Loucy (cell line): ENCODE measurements at regions not wholly inside any gene's neighbourhood (a gene's known extent, or its start where the extent isn't known, plus 50 kb on each side); places are given as distances from the start of the nearest gene placed in this dataset.

ENCODE experiments used
- H2AFZ ChIP-seq: fragments of 200-600 bp; sonication (generic); 2 replicates; pipeline ENCODE4 v1.6.0; 2016; ENCODE audit warnings: antibody characterized with exemption, mild to moderate bottlenecking, low read length, moderate library complexity
- H3F3A ChIP-seq: fragments of 200-600 bp; 2 replicates; pipeline ENCODE4 v1.6.0; 2016; ENCODE audit warnings: antibody characterized with exemption, low read depth, mild to moderate bottlenecking
- H3K27me3 ChIP-seq: fragments of 200-600 bp; sonication (generic); 2 replicates; pipeline ENCODE4 v1.6.1; 2014; ENCODE audit warnings: low read length, mild to moderate bottlenecking; ENCODE audit not compliant: insufficient read depth, poor library complexity, severe bottlenecking
- H3K36me3 ChIP-seq: fragments of 200-600 bp; sonication (generic); 2 replicates; pipeline ENCODE4 v1.6.1; 2016; ENCODE audit warnings: low read length; ENCODE audit not compliant: insufficient read depth
- H3K4me1 ChIP-seq: fragments of 200-600 bp; sonication (generic); 2 replicates; pipeline ENCODE4 v1.5.1; 2014; ENCODE audit warnings: low read length, mild to moderate bottlenecking; ENCODE audit not compliant: insufficient read depth, poor library complexity, severe bottlenecking
- H3K4me2 ChIP-seq: fragments of 200-600 bp; sonication (generic); 2 replicates; pipeline ENCODE4 v1.6.0; 2014; ENCODE audit warnings: antibody characterized with exemption, low read length, low read depth, mild to moderate bottlenecking; ENCODE audit not compliant: poor library complexity, severe bottlenecking
- H3K4me3 ChIP-seq: fragments of 200-600 bp; sonication (generic); 2 replicates; pipeline ENCODE4 v1.5.1; 2014; ENCODE audit warnings: low read length, mild to moderate bottlenecking, mixed read lengths; ENCODE audit not compliant: poor library complexity, severe bottlenecking
- H3K79me2 ChIP-seq: fragments of 200-600 bp; sonication (generic); 2 replicates; pipeline ENCODE4 v1.6.1; 2014; ENCODE audit warnings: low read length; ENCODE audit not compliant: insufficient read depth
- H3K9ac ChIP-seq: fragments of 200-600 bp; sonication (generic); 2 replicates; pipeline ENCODE4 v1.6.0; 2014; ENCODE audit warnings: mild to moderate bottlenecking, low read depth, low read length, moderate library complexity; ENCODE audit not compliant: poor library complexity, severe bottlenecking
- H3K9me2 ChIP-seq: fragments of 200-600 bp; sonication (generic); replicated peaks from 2 replicates; pipeline ENCODE4 v1.6.1; 2016; ENCODE audit warnings: low read depth, low read length, mixed read lengths
- H3K9me3 ChIP-seq: fragments of 200-600 bp; sonication (generic); 2 replicates; pipeline ENCODE4 v1.6.1; 2014; ENCODE audit warnings: mild to moderate bottlenecking, antibody characterized with exemption, low read length, low read depth; ENCODE audit not compliant: insufficient read depth
- H4K20me1 ChIP-seq: fragments of 200-600 bp; sonication (generic); 2 replicates; pipeline ENCODE4 v1.6.0; 2014; ENCODE audit warnings: antibody characterized with exemption, low read length, mild to moderate bottlenecking; ENCODE audit not compliant: insufficient read depth, poor library complexity, severe bottlenecking
- EZH2phosphoT487 ChIP-seq: fragments of 200-600 bp; IDR thresholded peaks from 2 replicates; pipeline ENCODE4 v1.6.1; 2018; ENCODE audit warnings: antibody characterized with exemption, mild to moderate bottlenecking, moderate library complexity, borderline replicate concordance
- TF ChIP-seq, protein P1 (sequence below): fragments of 200-600 bp; sonication (generic); conservative IDR thresholded peaks from 2 replicates; pipeline ENCODE4 v1.5.1; 2014; ENCODE audit warnings: mild to moderate bottlenecking, antibody characterized with exemption, low read length

DNA sequence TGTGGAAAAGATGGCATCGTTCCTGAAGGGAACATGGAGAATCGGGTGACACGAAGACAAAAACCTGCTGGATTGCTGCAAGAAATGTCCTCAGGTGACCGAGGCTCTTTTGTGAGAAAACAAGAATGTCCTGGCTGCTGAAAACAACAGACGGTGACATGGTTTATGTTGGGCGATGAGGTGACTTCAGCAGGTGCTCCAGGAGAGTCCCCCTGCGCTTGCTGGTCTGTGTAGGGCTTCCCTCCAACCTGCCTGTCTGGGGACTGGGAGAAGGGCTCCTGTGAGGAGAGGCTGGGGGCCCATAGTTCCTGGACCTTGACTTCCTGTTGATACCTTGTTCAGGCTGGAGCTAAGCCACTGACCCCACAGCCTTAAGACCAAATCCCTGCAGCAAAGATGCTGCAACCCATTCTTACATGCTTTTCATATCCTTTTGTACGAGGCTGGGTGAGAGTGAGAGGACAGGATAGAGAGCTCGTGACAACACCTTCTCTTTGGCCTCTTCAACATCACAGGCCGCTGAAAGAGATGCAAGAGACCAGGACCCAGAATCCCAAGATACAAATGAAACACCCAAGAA is 134.8 kb downstream of the CD83 start:
- H3K4me1 ChIP-seq: peaks cover 37% of the 10 kb centered on the region
- peaks cover 14% of the 10 kb centered on the region for H3K9me3 ChIP-seq
- no peaks in the 10 kb centered on the region; the same call in 1 of the 2 replicates for H3K36me3 ChIP-seq
- H3K4me3 ChIP-seq: no peak overlapping the region
- no peaks in the 10 kb centered on the region for H3F3A ChIP-seq
- H3K9me2 ChIP-seq: no peaks in the 10 kb centered on the region
- H3K79me2 ChIP-seq: no peaks in the 10 kb centered on the region
- no peak overlapping the region for H3K4me2 ChIP-seq
- no peaks in the 10 kb centered on the region for H3K27me3 ChIP-seq
- H3K9ac ChIP-seq: peak overlapping the region; percentile 42
- no peak overlapping the region for H2AFZ ChIP-seq
- H4K20me1 ChIP-seq: no peaks in the 10 kb centered on the region
- no peak for TF ChIP-seq EZH2phosphoT487
- TF ChIP-seq, protein P1, sequence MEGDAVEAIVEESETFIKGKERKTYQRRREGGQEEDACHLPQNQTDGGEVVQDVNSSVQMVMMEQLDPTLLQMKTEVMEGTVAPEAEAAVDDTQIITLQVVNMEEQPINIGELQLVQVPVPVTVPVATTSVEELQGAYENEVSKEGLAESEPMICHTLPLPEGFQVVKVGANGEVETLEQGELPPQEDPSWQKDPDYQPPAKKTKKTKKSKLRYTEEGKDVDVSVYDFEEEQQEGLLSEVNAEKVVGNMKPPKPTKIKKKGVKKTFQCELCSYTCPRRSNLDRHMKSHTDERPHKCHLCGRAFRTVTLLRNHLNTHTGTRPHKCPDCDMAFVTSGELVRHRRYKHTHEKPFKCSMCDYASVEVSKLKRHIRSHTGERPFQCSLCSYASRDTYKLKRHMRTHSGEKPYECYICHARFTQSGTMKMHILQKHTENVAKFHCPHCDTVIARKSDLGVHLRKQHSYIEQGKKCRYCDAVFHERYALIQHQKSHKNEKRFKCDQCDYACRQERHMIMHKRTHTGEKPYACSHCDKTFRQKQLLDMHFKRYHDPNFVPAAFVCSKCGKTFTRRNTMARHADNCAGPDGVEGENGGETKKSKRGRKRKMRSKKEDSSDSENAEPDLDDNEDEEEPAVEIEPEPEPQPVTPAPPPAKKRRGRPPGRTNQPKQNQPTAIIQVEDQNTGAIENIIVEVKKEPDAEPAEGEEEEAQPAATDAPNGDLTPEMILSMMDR: no peak

GRCh38 chr6:14254505-14254904 is 136.9 kb downstream of the CD83 start:
- H4K20me1 ChIP-seq: no peaks in the 10 kb centered on the region
- H2AFZ ChIP-seq: peak overlapping the region; percentile 29; the same call in 1 of the 2 replicates
- no peaks in the 10 kb centered on the region for H3K9me2 ChIP-seq
- H3K4me1 ChIP-seq: peaks cover 56% of the 10 kb centered on the region
- H3K36me3 ChIP-seq: no peaks in the 10 kb centered on the region
- H3K79me2 ChIP-seq: no peaks in the 10 kb centered on the region
- TF ChIP-seq, protein P1: no peak
- no peak for TF ChIP-seq EZH2phosphoT487
- H3F3A ChIP-seq: no peaks in the 10 kb centered on the region
- H3K4me2 ChIP-seq: no peak overlapping the region
- H3K9me3 ChIP-seq: peaks cover 6% of the 10 kb centered on the region; the same call in 1 of the 2 replicates
- no peak overlapping the region for H3K4me3 ChIP-seq
- no peak overlapping the region for H3K9ac ChIP-seq
- H3K27me3 ChIP-seq: no peaks in the 10 kb centered on the region

GRCh38 chr6:14255916-14256315 is 138.3 kb downstream of the CD83 start:
- no peaks in the 10 kb centered on the region for H3K9me2 ChIP-seq
- H3K4me3 ChIP-seq: no peak overlapping the region
- peaks cover under 1% of the 10 kb centered on the region; the same call in 1 of the 2 replicates for H3K9me3 ChIP-seq
- peaks cover 63% of the 10 kb centered on the region for H3K4me1 ChIP-seq
- H3K36me3 ChIP-seq: no peaks in the 10 kb centered on the region
- no peaks in the 10 kb centered on the region for H3F3A ChIP-seq
- H3K9ac ChIP-seq: peak overlapping the region; percentile 8
- H3K79me2 ChIP-seq: no peaks in the 10 kb centered on the region
- TF ChIP-seq, protein P1: no peak
- TF ChIP-seq EZH2phosphoT487: no peak
- H4K20me1 ChIP-seq: no peaks in the 10 kb centered on the region
- no peak overlapping the region for H2AFZ ChIP-seq
- H3K4me2 ChIP-seq: no peak overlapping the region
- H3K27me3 ChIP-seq: no peaks in the 10 kb centered on the region
